Vagina (tissue), 2 donors: ENCODE measurements at regions not wholly inside any gene's neighbourhood (a gene's known extent, or its start where the extent isn't known, plus 50 kb on each side); places are given as distances from the start of the nearest gene placed in this dataset.

Source experiments
- DNase-seq, 2 donors: peaks; one replicate each; pipeline ENCODE4 v3.0.0-alpha.2; 2017; ENCODE audit errors: extremely low spot score in 2 of 2
- H3K27ac ChIP-seq: fragments of 200-600 bp; sonication (generic); one replicate; pipeline ENCODE4 v1.5.1; 2019
- H3K27me3 ChIP-seq: fragments of 200-600 bp; sonication (generic); one replicate; pipeline ENCODE4 v1.5.1; 2019
- H3K36me3 ChIP-seq, 2 donors: fragments of 200-600 bp; sonication (generic); one replicate each; pipeline ENCODE4 v1.5.1; 2017 to 2019
- H3K4me1 ChIP-seq: fragments of 200-600 bp; sonication (generic); one replicate; pipeline ENCODE4 v1.5.1; 2019
- H3K4me3 ChIP-seq, 2 donors: fragments of 200-600 bp; sonication (generic); 1 replicate in 1 of 2; 2 replicates in 1 of 2; pipeline ENCODE4 v1.5.1; 2016 to 2019
- H3K9me3 ChIP-seq: fragments of 200-600 bp; sonication (generic); one replicate; pipeline ENCODE4 v1.5.1; 2019
- CTCF ChIP-seq, 3 experiments: fragments of 450-650 bp in 2 of 3; fragments of 200-600 bp in 1 of 3; sonication (generic) in 1 of 3; IDR thresholded peaks; one replicate each; pipeline ENCODE4 v1.5.1; 2017 to 2019; ENCODE audit warnings: antibody characterized with exemption in 3 of 3, mild to moderate bottlenecking in 2 of 3, moderate library complexity in 2 of 3
- POLR2A ChIP-seq, 2 donors: fragments of 450-650 bp; IDR thresholded peaks; one replicate each; pipeline ENCODE4 v1.6.1; 2017; ENCODE audit warnings: antibody characterized with exemption in 2 of 2, mild to moderate bottlenecking in 2 of 2, moderate library complexity in 2 of 2
- POLR2AphosphoS5 ChIP-seq, 2 donors: sonication (generic); formaldehyde crosslinking; IDR thresholded peaks; one replicate each; pipeline ENCODE4 v1.9.0; 2017; ENCODE audit warnings: antibody characterized with exemption in 2 of 2, mild to moderate bottlenecking in 2 of 2, low read depth in 1 of 2; ENCODE audit not compliant: insufficient read depth in 1 of 2
- intact Hi-C: fragments of 100-400 bp; cut with DNase I; formaldehyde crosslinking; loops from one replicate; pipeline ENCODE4 v1.15.1; 2023

GRCh38 chr4:141463678-141464077 is 172.7 kb upstream of the IL15 start:
- H3K4me3 ChIP-seq = no peak overlapping the region
- intact Hi-C loops = no loop called here
- no peaks in the 10 kb centered on the region for H3K27me3 ChIP-seq
- H3K36me3 ChIP-seq = no peaks in the 10 kb centered on the region
- TF ChIP-seq CTCF (IDR thresholded peaks at IDR 0.05) (no peak), POLR2A (IDR thresholded peaks at IDR 0.05) (no peak), POLR2AphosphoS5 (IDR thresholded peaks at IDR 0.05; ENCODE audit: insufficient read depth in 1 of 2, low read depth in 1 of 2) (no peak)
- H3K4me1 ChIP-seq = no peaks in the 10 kb centered on the region
- no peaks in the 10 kb centered on the region for H3K9me3 ChIP-seq
- no peak for DNase-seq
- H3K27ac ChIP-seq = no peak overlapping the region

- H3K4me1 ChIP-seq = no peaks in the 10 kb centered on the region
- H3K9me3 ChIP-seq = no peaks in the 10 kb centered on the region
- H3K4me3 ChIP-seq = no peak overlapping the region
- intact Hi-C loops = no loop called here
- H3K27ac ChIP-seq = no peak overlapping the region
- H3K36me3 ChIP-seq = no peaks in the 10 kb centered on the region
- TF ChIP-seq POLR2AphosphoS5 (IDR thresholded peaks at IDR 0.05; ENCODE audit: insufficient read depth in 1 of 2, low read depth in 1 of 2) (no peak), POLR2A (IDR thresholded peaks at IDR 0.05) (no peak), CTCF (IDR thresholded peaks at IDR 0.05) (no peak)
- no peaks in the 10 kb centered on the region for H3K27me3 ChIP-seq
- DNase-seq = no peak
These were observed 172.0 kb upstream of the IL15 start for GRCh38 chr4:141464366-141464765.

GRCh38 chr4:141465171-141465570 is 171.2 kb upstream of the IL15 start:
- TF ChIP-seq CTCF (IDR thresholded peaks at IDR 0.05) (no peak), POLR2AphosphoS5 (IDR thresholded peaks at IDR 0.05; ENCODE audit: insufficient read depth in 1 of 2, low read depth in 1 of 2) (no peak), POLR2A (IDR thresholded peaks at IDR 0.05) (no peak)
- DNase-seq = no peak
- H3K4me3 ChIP-seq = no peak overlapping the region
- no peaks in the 10 kb centered on the region for H3K27me3 ChIP-seq
- intact Hi-C loops = no loop called here
- H3K27ac ChIP-seq = no peak overlapping the region
- H3K4me1 ChIP-seq = no peaks in the 10 kb centered on the region
- no peaks in the 10 kb centered on the region for H3K36me3 ChIP-seq
- H3K9me3 ChIP-seq = no peaks in the 10 kb centered on the region

- Histone ChIP-seq H3K27me3 (no peaks in the 10 kb centered on the region), H3K4me1 (no peaks in the 10 kb centered on the region), H3K27ac (no peak overlapping the region), H3K9me3 (no peaks in the 10 kb centered on the region), H3K36me3 (no peaks in the 10 kb centered on the region), H3K4me3 (no peak overlapping the region)
- intact Hi-C loops = no loop called here
- no peak for DNase-seq
- TF ChIP-seq POLR2AphosphoS5 (IDR thresholded peaks at IDR 0.05; ENCODE audit: insufficient read depth in 1 of 2, low read depth in 1 of 2) = no peak
- TF ChIP-seq POLR2A (IDR thresholded peaks at IDR 0.05) = no peak
These were observed 169.2 kb upstream of the IL15 start for GRCh38 chr4:141467225-141467624.

GRCh38 chr4:141469392-141469791 is 167.0 kb upstream of the IL15 start:
- TF ChIP-seq POLR2AphosphoS5 (IDR thresholded peaks at IDR 0.05; ENCODE audit: insufficient read depth in 1 of 2, low read depth in 1 of 2) (no peak), POLR2A (IDR thresholded peaks at IDR 0.05) (no peak), CTCF (IDR thresholded peaks at IDR 0.05) (no peak)
- peaks cover 9% of the 10 kb centered on the region for H3K4me1 ChIP-seq
- no peaks in the 10 kb centered on the region for H3K27me3 ChIP-seq
- no peak overlapping the region for H3K4me3 ChIP-seq
- no peak overlapping the region for H3K27ac ChIP-seq
- H3K9me3 ChIP-seq = no peaks in the 10 kb centered on the region
- intact Hi-C loops = no loop called here
- H3K36me3 ChIP-seq = no peaks in the 10 kb centered on the region
- no peak for DNase-seq
